WTC11 (cell line): ENCODE measurements at regions not wholly inside any gene's neighbourhood (a gene's known extent, or its start where the extent isn't known, plus 50 kb on each side); places are given as distances from the start of the nearest gene placed in this dataset.

Experiments
- ATAC-seq: fragments of 200-7000 bp; cut with Tn5 transposase; 2 replicates; pipeline ENCODE4 v1.10.0; 2021; ENCODE audit warnings: mild to moderate bottlenecking, moderate library complexity
- CTCF ChIA-PET: fragments of 300-600 bp; sonication (Branson Sonifier 250); formaldehyde crosslinking; loops from one replicate; lab custom pipeline; 2021; ENCODE audit warnings: antibody characterized with exemption; lab: Charles Lee
- POLR2A ChIA-PET: fragments of 350-600 bp; sonication (Branson Sonifier 250); formaldehyde crosslinking; loops from one replicate; lab custom pipeline; 2021; ENCODE audit warnings: antibody characterized with exemption; lab: Charles Lee
- DNase-seq: peaks from one replicate; pipeline ENCODE4 v3.0.0; 2021; ENCODE audit warnings: low spot score
- H3K27ac Mint-ChIP-seq: 2 replicates; pipeline ENCODE4 v1.8.0; 2021; ENCODE audit warnings: mixed read lengths
- H3K27me3 Mint-ChIP-seq: 2 replicates; pipeline ENCODE4 v1.8.0; 2021; ENCODE audit warnings: low read depth, mild to moderate bottlenecking, moderate library complexity, mixed read lengths
- H3K36me3 Mint-ChIP-seq: 2 replicates; pipeline ENCODE4 v1.8.0; 2021; ENCODE audit warnings: mixed read lengths
- H3K4me1 Mint-ChIP-seq: 2 replicates; pipeline ENCODE4 v1.8.0; 2022; ENCODE audit warnings: mixed read lengths
- H3K4me3 Mint-ChIP-seq: 2 replicates; pipeline ENCODE4 v1.8.0; 2021; ENCODE audit warnings: mild to moderate bottlenecking, moderate library complexity, mixed read lengths
- H3K9me3 Mint-ChIP-seq: 2 replicates; pipeline ENCODE4 v1.8.0; 2021; ENCODE audit warnings: mixed read lengths
- ATF1 ChIP-seq: sonication (generic); formaldehyde crosslinking; IDR thresholded peaks from 2 replicates; pipeline ENCODE4 v1.8.1; 2023; ENCODE audit warnings: mild to moderate bottlenecking, moderate library complexity, missing genetic modification reagents
- CREM ChIP-seq: sonication (generic); formaldehyde crosslinking; IDR thresholded peaks from 2 replicates; pipeline ENCODE4 v1.8.1; 2022; ENCODE audit warnings: mild to moderate bottlenecking, missing genetic modification reagents, moderate library complexity
- E2F5 ChIP-seq: sonication (generic); formaldehyde crosslinking; IDR thresholded peaks from 2 replicates; pipeline ENCODE4 v1.8.1; 2022; ENCODE audit warnings: mild to moderate bottlenecking, moderate library complexity, missing genetic modification reagents
- EMX1 ChIP-seq: fragments of 250-450 bp; sonication (Bioruptor Pico); IDR thresholded peaks from 2 replicates; pipeline ENCODE4 v1.8.0; 2021; ENCODE audit warnings: mild to moderate bottlenecking
- IRF1 ChIP-seq: sonication (generic); formaldehyde crosslinking; IDR thresholded peaks from 2 replicates; pipeline ENCODE4 v1.8.0; 2023; ENCODE audit warnings: missing genetic modification reagents
- MAX ChIP-seq: sonication (generic); formaldehyde crosslinking; IDR thresholded peaks from 2 replicates; pipeline ENCODE4 v1.8.0; 2022; ENCODE audit warnings: mild to moderate bottlenecking, missing genetic modification reagents
- MLX ChIP-seq: sonication (generic); formaldehyde crosslinking; IDR thresholded peaks from 2 replicates; pipeline ENCODE4 v1.8.1; 2023; ENCODE audit warnings: mild to moderate bottlenecking, missing genetic modification reagents, moderate library complexity
- MYBL2 ChIP-seq: sonication (generic); formaldehyde crosslinking; IDR thresholded peaks from 2 replicates; pipeline ENCODE4 v1.8.1; 2023; ENCODE audit warnings: mild to moderate bottlenecking, moderate library complexity, missing genetic modification reagents
- NFE2L1 ChIP-seq: sonication (generic); formaldehyde crosslinking; IDR thresholded peaks from 2 replicates; pipeline ENCODE4 v1.8.1; 2023; ENCODE audit warnings: missing genetic modification reagents
- NR1H2 ChIP-seq: sonication (generic); formaldehyde crosslinking; IDR thresholded peaks from 2 replicates; pipeline ENCODE4 v1.9.0; 2021; ENCODE audit warnings: mild to moderate bottlenecking, moderate library complexity, missing genetic modification reagents
- PRRX2 ChIP-seq: fragments of 250-450 bp; sonication (Bioruptor Pico); IDR thresholded peaks from 2 replicates; pipeline ENCODE4 v1.8.0; 2021; ENCODE audit warnings: mild to moderate bottlenecking
- RORB ChIP-seq: fragments of 250-450 bp; sonication (Bioruptor Pico); IDR thresholded peaks from 2 replicates; pipeline ENCODE4 v1.9.0; 2021; ENCODE audit warnings: mild to moderate bottlenecking
- TEAD1 ChIP-seq: sonication (generic); formaldehyde crosslinking; IDR thresholded peaks from 2 replicates; pipeline ENCODE4 v1.8.0; 2022; ENCODE audit warnings: mild to moderate bottlenecking, missing genetic modification reagents
- USF1 ChIP-seq: sonication (generic); formaldehyde crosslinking; IDR thresholded peaks from 2 replicates; pipeline ENCODE4 v1.8.0; 2022; ENCODE audit warnings: mild to moderate bottlenecking, missing genetic modification reagents
- ZNF121 ChIP-seq: sonication (generic); formaldehyde crosslinking; IDR thresholded peaks from 2 replicates; pipeline ENCODE4 v1.8.0; 2023; ENCODE audit warnings: missing genetic modification reagents
- ZNF219 ChIP-seq: sonication (generic); formaldehyde crosslinking; IDR thresholded peaks from 2 replicates; pipeline ENCODE4 v1.8.0; 2023; ENCODE audit warnings: missing genetic modification reagents, mild to moderate bottlenecking, borderline replicate concordance
- ZNF532 ChIP-seq: fragments of 250-450 bp; sonication (Bioruptor Pico); IDR thresholded peaks from 2 replicates; pipeline ENCODE4 v1.9.0; 2021; ENCODE audit warnings: mild to moderate bottlenecking, borderline replicate concordance
- ZNF671 ChIP-seq: fragments of 250-450 bp; sonication (Bioruptor Pico); IDR thresholded peaks from 2 replicates; pipeline ENCODE4 v1.8.0; 2021; ENCODE audit warnings: mild to moderate bottlenecking
- TF ChIP-seq, protein P1 (sequence below): fragments of 250-450 bp; sonication (Bioruptor Pico); conservative IDR thresholded peaks from 2 replicates; pipeline ENCODE4 v1.9.0; 2021; ENCODE audit warnings: mild to moderate bottlenecking

DNA sequence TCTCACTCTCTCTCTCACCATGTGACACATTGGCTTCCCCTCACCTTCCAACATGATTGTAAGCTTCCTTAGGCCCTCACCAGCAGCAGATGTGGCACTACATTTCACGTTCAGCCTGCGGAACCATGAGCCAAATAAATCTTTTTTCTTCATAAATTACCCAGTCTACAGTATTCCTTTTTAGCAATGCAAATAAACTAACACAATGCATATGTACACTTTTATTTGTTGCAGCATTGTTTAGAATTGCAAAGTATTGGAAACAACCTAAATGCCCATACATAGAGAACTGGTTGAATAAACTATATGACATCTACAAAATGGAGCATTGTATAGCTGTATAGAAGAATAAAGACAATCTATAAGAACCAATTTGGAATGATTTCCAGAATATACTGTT lies 487.6 kb downstream of the FUT8 start (continued):
- TF ChIP-seq, protein P1, sequence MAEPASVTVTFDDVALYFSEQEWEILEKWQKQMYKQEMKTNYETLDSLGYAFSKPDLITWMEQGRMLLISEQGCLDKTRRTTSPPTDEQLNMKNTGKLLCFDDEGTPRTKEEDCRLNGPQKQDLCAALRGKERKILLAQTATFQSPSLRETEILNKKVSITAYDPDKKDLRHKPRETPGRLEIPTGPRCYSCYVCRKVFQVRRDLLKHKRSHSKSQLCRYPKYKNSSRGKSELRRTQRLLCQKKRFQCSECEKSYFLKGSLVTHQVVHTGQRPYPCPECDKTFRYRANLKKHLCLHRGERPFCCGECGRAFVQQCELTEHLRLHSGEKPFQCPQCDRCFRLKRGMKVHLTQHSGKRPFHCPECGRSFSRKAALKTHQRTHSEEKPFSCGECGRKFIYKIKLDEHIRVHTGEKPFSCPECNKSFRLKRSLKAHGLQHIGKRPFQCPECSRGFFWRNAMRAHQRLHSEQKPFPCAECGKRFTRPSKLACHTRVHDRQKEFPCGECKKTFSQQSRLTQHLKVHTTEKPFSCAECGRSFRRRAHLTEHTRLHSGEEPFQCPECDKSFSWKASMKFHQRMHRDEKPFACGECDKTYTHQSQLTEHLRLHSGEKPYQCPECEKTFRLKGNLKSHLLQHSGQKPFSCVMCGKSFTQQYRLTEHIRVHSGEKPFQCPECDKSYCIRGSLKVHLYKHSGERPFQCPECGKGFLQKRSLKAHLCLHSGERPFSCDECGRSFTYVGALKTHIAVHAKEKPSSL (CRISPR knock-in tag): no peak
- TF ChIP-seq MLX (CRISPR knock-in tag) (no peak), CREM (no peak), ZNF532 (no peak), EMX1 (CRISPR knock-in tag) (no peak), USF1 (CRISPR knock-in tag) (no peak), MAX (CRISPR knock-in tag) (no peak), NR1H2 (no peak)
- TF ChIP-seq, all 79 proteins: peak for 0

GRCh38 chr14:65901595-65901994 lies 489.1 kb downstream of the FUT8 start:
- H3K36me3 Mint-ChIP-seq: peaks cover 15% of the 10 kb centered on the region
- TF ChIP-seq E2F5: no peak
- TF ChIP-seq ZNF671: no peak
- TF ChIP-seq MLX (CRISPR knock-in tag): no peak
- TF ChIP-seq ZNF121: no peak
- no peak for TF ChIP-seq TEAD1
- no peak for TF ChIP-seq ZNF219 (CRISPR knock-in tag)
- TF ChIP-seq IRF1 (CRISPR knock-in tag): no peak
- TF ChIP-seq NFE2L1 (CRISPR knock-in tag): no peak
- TF ChIP-seq RORB (CRISPR knock-in tag): no peak
- no peak for TF ChIP-seq ATF1
- TF ChIP-seq PRRX2 (CRISPR knock-in tag): no peak
- TF ChIP-seq EMX1 (CRISPR knock-in tag): no peak
- TF ChIP-seq MYBL2 (CRISPR knock-in tag): no peak
- no peaks in the 10 kb centered on the region for H3K4me1 Mint-ChIP-seq
- no peak for DNase-seq
- no peak overlapping the region for H3K4me3 Mint-ChIP-seq
- no peak overlapping the region for H3K27ac Mint-ChIP-seq
- ChIA-PET CTCF (no interaction called here), POLR2A (no interaction called here)
- no peak for ATAC-seq
- H3K27me3 Mint-ChIP-seq: peaks cover 6% of the 10 kb centered on the region
- H3K9me3 Mint-ChIP-seq: peaks cover 42% of the 10 kb centered on the region
